Activated T-cell treated with anti-CD3 and anti-CD28 coated beads, Interleukin-2, amount 50 U/mL, for 72 hours (primary cell): ENCODE measurements at regions not wholly inside any gene's neighbourhood (a gene's known extent, or its start where the extent isn't known, plus 50 kb on each side); places are given as distances from the start of the nearest gene placed in this dataset.

Source experiments
- ATAC-seq, 2 donors: fragments of 150-1000 bp; cut with Tn5 transposase; replicated peaks in 1 of 2; 2 replicates each; pipeline ENCODE4 v1.10.0; 2021; ENCODE audit warnings: moderate library complexity in 2 of 2, mild to moderate bottlenecking in 1 of 2
- DNase-seq, 2 donors: peaks; one replicate each; pipeline ENCODE4 v3.0.0; 2021 to 2022; ENCODE audit warnings: mixed read lengths in 1 of 2
- H3K27ac Mint-ChIP-seq: one replicate; pipeline ENCODE4 v1.8.0; 2022; ENCODE audit warnings: mild to moderate bottlenecking, moderate library complexity, mixed read lengths
- H3K27me3 Mint-ChIP-seq: one replicate; pipeline ENCODE4 v1.8.0; 2022; ENCODE audit warnings: low read depth, mixed read lengths
- H3K36me3 Mint-ChIP-seq, 2 donors: one replicate each; pipeline ENCODE4 v1.8.0; 2022; ENCODE audit warnings: mixed read lengths in 2 of 2, mild to moderate bottlenecking in 1 of 2; ENCODE audit not compliant: insufficient read depth in 2 of 2
- H3K4me1 Mint-ChIP-seq: one replicate; pipeline ENCODE4 v1.8.0; 2022; ENCODE audit warnings: low read depth, mixed read lengths
- H3K4me3 Mint-ChIP-seq, 2 donors: one replicate each; pipeline ENCODE4 v1.8.0; 2022; ENCODE audit warnings: mild to moderate bottlenecking in 2 of 2, mixed read lengths in 2 of 2, moderate library complexity in 2 of 2
- H3K9me3 Mint-ChIP-seq, 2 donors: one replicate each; pipeline ENCODE4 v1.8.0; 2022; ENCODE audit warnings: mixed read lengths in 2 of 2

GRCh38 chr5:96222129-96222528 is 210.9 kb downstream of the PCSK1 start:
- H3K27me3 Mint-ChIP-seq: peaks cover 59% of the 10 kb centered on the region
- DNase-seq (no peak), ATAC-seq (no peak)
- no peak overlapping the region for H3K4me3 Mint-ChIP-seq
- peaks cover 4 to 7% of the 10 kb centered on the region in 2 donors for H3K36me3 Mint-ChIP-seq
- peaks cover 21% of the 10 kb centered on the region for H3K4me1 Mint-ChIP-seq
- H3K27ac Mint-ChIP-seq: no peak overlapping the region
- H3K9me3 Mint-ChIP-seq: peaks cover 4 to 6% of the 10 kb centered on the region in 2 donors

DNA sequence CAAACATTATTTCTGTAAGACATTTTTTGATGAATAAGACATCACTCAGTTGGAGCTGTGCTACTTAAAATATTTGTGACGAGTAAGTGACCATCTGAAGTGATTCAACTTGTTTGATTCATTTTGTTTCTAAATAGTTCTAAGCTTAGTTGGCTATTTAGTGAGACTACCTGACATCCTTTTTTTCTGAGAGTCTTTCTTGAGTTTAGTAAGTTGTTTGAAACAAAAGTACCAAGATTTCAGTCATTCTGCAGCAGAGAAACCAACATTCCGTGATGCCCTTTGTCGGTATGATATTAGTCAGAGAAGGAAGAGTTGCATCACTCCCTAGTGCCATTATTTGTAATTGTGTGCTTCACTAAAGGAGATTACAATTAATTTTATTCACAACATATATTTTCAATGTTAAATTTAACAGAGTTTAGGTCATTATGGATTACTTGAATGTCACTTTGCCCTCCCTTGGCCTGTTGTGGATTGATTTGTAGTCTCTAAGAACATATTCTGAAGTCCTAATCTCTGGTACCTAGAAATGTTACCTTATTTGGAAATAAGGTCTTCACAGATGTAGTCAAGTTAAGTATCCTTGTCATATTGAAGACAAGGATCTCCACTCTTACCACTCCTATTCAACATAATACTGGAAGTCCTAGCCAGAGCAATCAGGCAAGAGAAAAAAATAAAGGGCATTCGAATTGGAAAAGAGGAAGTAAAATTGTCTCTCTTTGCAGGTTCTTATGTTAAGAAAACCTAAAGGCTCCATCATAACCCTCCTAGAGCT is 212.2 kb downstream of the PCSK1 start:
- Mint-ChIP-seq H3K9me3 (peaks cover 4 to 6% of the 10 kb centered on the region in 2 donors), H3K4me1 (peaks cover 21% of the 10 kb centered on the region), H3K4me3 (peak overlapping the region; percentile 36 to 43), H3K36me3 (peaks cover 4 to 7% of the 10 kb centered on the region in 2 donors), H3K27ac (peak overlapping the region; percentile 66), H3K27me3 (peaks cover 49% of the 10 kb centered on the region)
- DNase-seq: peak; percentile 15 to 52
- ATAC-seq: peak; percentile 93 to 94

- peak overlapping the region; percentile 66 for H3K27ac Mint-ChIP-seq
- H3K9me3 Mint-ChIP-seq: peaks cover 4 to 6% of the 10 kb centered on the region in 2 donors
- H3K36me3 Mint-ChIP-seq: peaks cover 4 to 7% of the 10 kb centered on the region in 2 donors
- peak overlapping the region; percentile 36 to 43 for H3K4me3 Mint-ChIP-seq
- peaks cover 40% of the 10 kb centered on the region for H3K27me3 Mint-ChIP-seq
- peaks cover 21% of the 10 kb centered on the region for H3K4me1 Mint-ChIP-seq
- peak in 1 of 2 donors; percentile 37 for ATAC-seq
- peak in 1 of 2 donors; percentile 4 for DNase-seq
These were observed 213.3 kb downstream of the PCSK1 start for GRCh38 chr5:96219580-96220281.

- H3K27ac Mint-ChIP-seq: no peak overlapping the region
- DNase-seq: no peak
- H3K4me3 Mint-ChIP-seq: no peak overlapping the region
- peaks cover 21% of the 10 kb centered on the region for H3K4me1 Mint-ChIP-seq
- H3K9me3 Mint-ChIP-seq: peaks cover 4 to 6% of the 10 kb centered on the region in 2 donors
- peaks cover 4 to 7% of the 10 kb centered on the region in 2 donors for H3K36me3 Mint-ChIP-seq
- no peak for ATAC-seq
- H3K27me3 Mint-ChIP-seq: peaks cover 32% of the 10 kb centered on the region
These were observed 214.4 kb downstream of the PCSK1 start for GRCh38 chr5:96218653-96219052.

GRCh38 chr5:96214442-96215197 is 218.4 kb downstream of the PCSK1 start:
- Mint-ChIP-seq H3K4me1 (peaks cover 4% of the 10 kb centered on the region), H3K27me3 (peaks cover 23% of the 10 kb centered on the region)
- no peak for ATAC-seq

GRCh38 chr5:96209829-96210228 is 223.2 kb downstream of the PCSK1 start:
- no peak overlapping the region for H3K4me3 Mint-ChIP-seq
- H3K9me3 Mint-ChIP-seq: peaks cover 15% of the 10 kb centered on the region in 2 donors
- DNase-seq (no peak), ATAC-seq (no peak)
- H3K27me3 Mint-ChIP-seq: peaks cover 45% of the 10 kb centered on the region
- H3K27ac Mint-ChIP-seq: no peak overlapping the region
- peaks cover 6 to 18% of the 10 kb centered on the region in 2 donors for H3K36me3 Mint-ChIP-seq
- no peaks in the 10 kb centered on the region for H3K4me1 Mint-ChIP-seq

More at GRCh38 chr5:96214442-96215197, 218.4 kb downstream of the PCSK1 start:
- no peak overlapping the region for H3K27ac Mint-ChIP-seq
- H3K4me3 Mint-ChIP-seq: no peak overlapping the region
- no peaks in the 10 kb centered on the region for H3K9me3 Mint-ChIP-seq
- H3K36me3 Mint-ChIP-seq: peaks cover 0 to 2% of the 10 kb centered on the region in 2 donors
- DNase-seq: no peak

- no peaks in the 10 kb centered on the region for H3K4me1 Mint-ChIP-seq
- H3K27me3 Mint-ChIP-seq: peaks cover 44% of the 10 kb centered on the region
- no peak overlapping the region for H3K4me3 Mint-ChIP-seq
- no peak for DNase-seq
- no peak overlapping the region for H3K27ac Mint-ChIP-seq
- H3K9me3 Mint-ChIP-seq: peaks cover 15% of the 10 kb centered on the region in 2 donors
- no peak for ATAC-seq
- H3K36me3 Mint-ChIP-seq: peaks cover 6 to 18% of the 10 kb centered on the region in 2 donors
These were observed 225.6 kb downstream of the PCSK1 start for GRCh38 chr5:96207420-96207819.

GRCh38 chr5:96203761-96204160 is 229.3 kb downstream of the PCSK1 start:
- no peak for ATAC-seq
- Mint-ChIP-seq H3K9me3 (peaks cover 13 to 14% of the 10 kb centered on the region in 2 donors), H3K27ac (no peak overlapping the region), H3K27me3 (peaks cover 49% of the 10 kb centered on the region), H3K36me3 (peaks cover 6 to 16% of the 10 kb centered on the region in 2 donors), H3K4me1 (no peaks in the 10 kb centered on the region), H3K4me3 (no peak overlapping the region)
- no peak for DNase-seq

- Mint-ChIP-seq H3K4me1 (no peaks in the 10 kb centered on the region), H3K4me3 (no peak overlapping the region), H3K9me3 (peaks cover 2% of the 10 kb centered on the region in 2 donors), H3K27me3 (peaks cover 44% of the 10 kb centered on the region), H3K27ac (no peak overlapping the region), H3K36me3 (no peaks in the 10 kb centered on the region)
- no peak for DNase-seq
- no peak for ATAC-seq
These were observed 231.5 kb downstream of the PCSK1 start for GRCh38 chr5:96201503-96201902.

- H3K27ac Mint-ChIP-seq: no peak overlapping the region
- no peak for DNase-seq
- H3K4me1 Mint-ChIP-seq: no peaks in the 10 kb centered on the region
- H3K27me3 Mint-ChIP-seq: peaks cover 40% of the 10 kb centered on the region
- H3K36me3 Mint-ChIP-seq: no peaks in the 10 kb centered on the region
- no peak for ATAC-seq
- no peaks in the 10 kb centered on the region for H3K9me3 Mint-ChIP-seq
- H3K4me3 Mint-ChIP-seq: no peak overlapping the region
These were observed 232.4 kb downstream of the PCSK1 start for GRCh38 chr5:96200641-96201040.

- Mint-ChIP-seq H3K36me3 (no peaks in the 10 kb centered on the region), H3K4me3 (no peak overlapping the region), H3K9me3 (no peaks in the 10 kb centered on the region), H3K27ac (no peak overlapping the region), H3K4me1 (no peaks in the 10 kb centered on the region), H3K27me3 (peaks cover 31% of the 10 kb centered on the region)
- no peak for DNase-seq
- ATAC-seq: no peak
These were observed 233.3 kb downstream of the PCSK1 start for GRCh38 chr5:96199713-96200183.

DNA sequence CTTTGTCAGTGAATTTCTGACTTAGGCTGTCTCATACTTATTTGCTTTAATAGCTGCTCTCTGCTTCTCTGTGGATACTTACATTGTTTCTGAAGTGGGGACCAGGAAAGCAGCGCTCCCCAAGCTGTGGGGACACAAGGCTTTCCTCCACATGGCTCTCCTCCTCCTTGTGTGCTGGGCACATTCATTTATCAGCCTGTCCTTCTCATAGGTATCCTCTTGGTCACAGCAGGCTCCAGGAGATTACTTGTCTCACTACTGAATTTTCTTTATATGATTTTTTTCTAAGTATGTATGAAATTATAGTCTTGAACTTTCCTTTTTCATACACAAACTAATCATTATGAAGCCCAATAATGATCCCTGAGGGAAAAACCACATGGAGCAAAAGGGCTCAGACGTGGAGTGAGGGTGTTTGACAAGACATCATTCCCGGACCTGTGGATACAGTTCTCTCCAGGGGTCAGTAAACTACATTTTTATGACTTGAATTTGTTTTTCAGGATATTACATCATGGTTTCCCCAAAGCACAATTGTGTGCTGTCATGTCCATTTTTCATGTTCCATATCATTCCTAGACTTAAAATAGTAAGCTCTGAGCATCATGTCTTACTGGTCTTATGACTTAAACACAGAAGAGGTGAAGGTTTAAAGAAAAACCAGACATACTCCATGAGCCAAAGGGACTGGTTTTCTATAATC is 234.5 kb downstream of the PCSK1 start:
- Mint-ChIP-seq H3K4me3 (no peak overlapping the region), H3K27me3 (peaks cover 38% of the 10 kb centered on the region)

More for the DNA sequence above, 234.5 kb downstream of the PCSK1 start:
- no peak for ATAC-seq
- Mint-ChIP-seq H3K4me1 (no peaks in the 10 kb centered on the region), H3K36me3 (no peaks in the 10 kb centered on the region), H3K9me3 (no peaks in the 10 kb centered on the region), H3K27ac (no peak overlapping the region)
- no peak for DNase-seq
